Activated T-cell treated with anti-CD3 and anti-CD28 coated beads for 48 hours (primary cell): ENCODE measurements at regions not wholly inside any gene's neighbourhood (a gene's known extent, or its start where the extent isn't known, plus 50 kb on each side); places are given as distances from the start of the nearest gene placed in this dataset.
"Not testable (repeated sequence)": the region's sequence is repeated elsewhere in the genome, so short reads cannot be mapped to it uniquely, and the experiment has no call there.

Experiments used
- DNase-seq: peaks from one replicate; pipeline ENCODE4 v3.0.0-alpha.2; 2020; ENCODE audit warnings: low read depth

DNA sequence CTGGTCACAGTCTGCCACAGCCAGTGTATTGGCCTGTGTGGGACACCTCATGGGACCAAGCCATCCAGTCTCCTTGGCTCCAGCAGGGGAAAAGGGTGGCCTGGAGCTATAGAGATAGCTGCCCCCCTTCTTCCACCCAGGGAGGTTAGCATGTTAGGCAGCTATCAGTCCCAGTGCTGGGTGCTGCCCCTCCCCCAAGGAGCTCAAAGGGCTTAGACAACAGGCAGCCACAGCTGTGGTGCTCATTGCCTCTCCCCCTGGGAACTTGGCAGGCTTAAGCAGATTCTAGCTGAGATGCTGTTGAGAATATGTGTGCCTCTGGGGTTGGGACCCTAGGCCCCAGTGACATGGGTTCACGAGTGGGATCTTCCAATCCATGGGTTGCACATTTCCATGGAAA, 226.0 kb upstream of the PTGER4 start:
- no peak for DNase-seq

DNA sequence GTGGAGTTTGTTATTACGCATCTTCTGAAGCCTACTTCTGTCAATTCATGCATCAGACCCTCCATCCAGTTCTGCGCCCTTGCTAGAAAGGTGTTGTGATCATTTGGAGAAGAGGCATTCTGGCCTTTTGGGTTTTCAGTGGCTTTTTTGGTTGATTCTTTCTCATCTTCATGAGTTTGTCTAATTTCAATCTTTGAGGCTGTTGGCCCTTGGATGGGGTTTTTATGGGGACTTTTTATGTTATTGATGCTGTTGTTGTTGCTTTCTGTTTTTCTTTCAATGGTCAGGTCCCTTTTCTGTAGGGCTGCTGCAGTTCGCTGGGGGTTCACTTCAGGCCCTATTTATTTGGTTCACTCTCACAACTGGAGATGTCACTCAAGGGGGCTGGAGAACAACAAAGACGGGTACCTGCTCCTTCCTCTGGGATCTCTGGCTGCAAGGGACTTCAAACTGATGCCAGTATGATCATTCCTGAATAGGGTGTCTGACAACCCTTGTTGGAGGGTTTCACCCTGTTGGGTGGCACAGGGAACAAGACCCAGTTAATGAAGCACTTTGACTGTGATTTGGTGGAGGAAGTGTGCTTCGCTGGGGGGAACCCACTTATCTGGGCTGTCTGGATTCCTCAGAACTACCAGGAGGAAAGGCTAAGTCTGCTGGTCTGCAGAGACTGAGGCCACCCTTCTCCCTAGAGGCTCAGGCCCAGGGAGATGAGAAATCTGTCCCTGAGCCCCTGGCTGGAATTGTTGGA, 226.7 kb upstream of the PTGER4 start:
- no peak for DNase-seq

DNA sequence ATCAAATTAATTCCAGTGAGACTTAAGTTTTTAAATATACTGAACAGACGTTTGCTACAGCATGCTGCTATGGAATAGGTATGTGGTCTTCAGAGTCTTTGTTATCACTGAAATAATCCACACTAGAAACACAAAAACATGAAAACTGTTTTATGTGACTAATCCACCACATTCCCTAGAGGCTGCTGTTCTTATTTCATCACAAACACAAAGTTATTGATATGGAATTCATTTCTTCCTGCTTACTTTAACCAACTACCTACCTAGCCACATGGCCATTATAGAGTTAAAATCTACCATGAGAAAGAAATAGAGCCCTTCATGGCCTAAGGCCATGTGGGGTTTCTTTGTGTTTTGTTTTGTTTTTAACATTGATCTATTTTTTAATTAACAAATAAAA, 232.3 kb upstream of the PTGER4 start:
- DNase-seq = no peak

DNA sequence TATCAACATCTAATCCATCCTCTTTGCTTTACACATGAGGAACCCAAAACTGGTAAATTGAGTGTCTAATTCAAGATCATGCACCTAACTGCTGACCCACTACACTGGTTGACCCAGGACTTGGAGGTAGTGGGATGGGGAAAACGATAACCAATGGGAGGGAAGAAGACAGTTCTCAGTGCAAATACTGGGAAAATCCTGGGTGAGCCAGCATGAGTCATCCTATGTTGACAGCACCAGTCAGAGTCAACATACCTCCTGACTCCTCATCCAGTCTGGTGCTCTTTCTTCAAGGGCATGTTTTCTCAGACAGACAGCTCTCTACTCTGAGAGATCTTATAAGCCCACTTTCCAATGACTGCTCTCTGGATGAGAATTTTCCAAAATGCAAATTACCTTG, 232.8 kb upstream of the PTGER4 start:
- no peak for DNase-seq

DNA sequence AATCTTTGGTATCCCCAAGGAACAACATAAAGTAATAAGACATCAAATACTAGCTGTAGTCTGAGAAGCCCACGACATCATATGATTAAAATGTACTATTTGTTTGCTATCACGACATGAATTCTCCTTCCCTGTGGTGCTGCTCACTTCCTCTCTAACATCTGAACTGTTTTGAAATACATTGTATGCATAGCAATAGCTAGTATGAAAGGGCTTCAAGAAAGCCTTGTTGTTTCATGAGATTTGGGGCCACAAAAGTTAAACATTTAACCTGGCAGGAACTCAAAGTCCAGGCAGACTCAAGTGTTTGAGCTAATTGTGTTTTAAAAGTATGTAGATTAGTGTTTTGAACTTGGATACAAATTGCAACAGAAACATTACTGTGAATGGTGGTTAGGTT, 237.4 kb upstream of the PTGER4 start:
- no peak for DNase-seq

DNA sequence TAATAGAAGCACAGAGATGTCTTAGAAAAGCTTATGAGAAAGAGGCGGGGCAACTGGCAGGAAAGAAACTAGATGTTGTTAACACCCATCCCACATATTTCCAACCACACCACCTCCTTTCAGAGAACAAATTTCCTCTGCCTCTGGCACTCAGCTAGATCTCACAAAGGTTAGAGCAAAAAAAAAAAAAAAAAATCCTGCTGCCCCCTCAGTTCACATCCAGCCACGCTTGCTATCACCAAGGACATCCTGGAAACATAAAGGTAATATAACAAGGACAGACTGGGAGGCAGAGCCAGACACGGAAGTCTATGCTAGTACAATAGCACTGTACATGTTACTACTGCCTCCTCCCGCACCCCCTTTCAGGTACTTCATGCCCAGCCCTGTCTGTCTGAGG, 238.0 kb upstream of the PTGER4 start:
- DNase-seq = no peak

DNA sequence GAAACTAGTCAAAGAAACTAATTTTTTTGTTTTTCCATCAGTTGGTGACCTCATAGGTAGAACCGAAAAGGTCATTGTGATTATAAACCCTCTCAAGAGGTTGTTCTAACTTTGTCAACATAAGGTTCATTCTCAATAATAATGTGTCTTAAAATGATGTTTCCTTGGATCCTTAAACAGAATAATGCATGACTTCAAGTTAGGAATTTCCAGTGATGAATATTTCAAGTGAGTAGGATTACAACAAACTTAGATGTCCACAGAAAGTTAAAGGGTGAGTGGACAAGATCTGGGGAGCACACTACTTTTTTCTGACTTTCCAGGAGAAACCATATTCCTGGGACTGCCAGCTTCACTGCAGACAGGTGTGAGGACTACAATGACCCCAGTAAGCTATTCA, 239.0 kb upstream of the PTGER4 start:
- DNase-seq = no peak

DNA sequence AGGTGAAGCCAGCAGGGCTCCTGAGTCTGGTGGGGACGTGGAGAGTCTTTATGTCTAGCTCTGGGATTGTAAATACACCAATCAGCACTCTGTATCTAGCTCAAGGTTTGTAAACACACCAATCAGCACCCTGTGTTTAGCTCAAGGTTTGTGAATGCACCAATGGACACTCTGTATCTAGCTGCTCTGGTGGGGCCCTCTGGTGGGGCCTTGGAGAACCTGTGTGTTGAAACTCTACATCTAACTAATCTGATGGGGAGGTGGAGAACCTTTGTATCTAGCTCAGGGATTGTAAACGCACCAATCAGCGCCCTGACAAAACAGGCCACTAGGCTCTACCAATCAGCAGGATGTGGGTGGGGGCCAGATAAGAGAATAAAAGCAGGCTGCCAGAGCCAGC, 240.6 kb upstream of the PTGER4 start:
- DNase-seq = not testable (repeated sequence)

DNA sequence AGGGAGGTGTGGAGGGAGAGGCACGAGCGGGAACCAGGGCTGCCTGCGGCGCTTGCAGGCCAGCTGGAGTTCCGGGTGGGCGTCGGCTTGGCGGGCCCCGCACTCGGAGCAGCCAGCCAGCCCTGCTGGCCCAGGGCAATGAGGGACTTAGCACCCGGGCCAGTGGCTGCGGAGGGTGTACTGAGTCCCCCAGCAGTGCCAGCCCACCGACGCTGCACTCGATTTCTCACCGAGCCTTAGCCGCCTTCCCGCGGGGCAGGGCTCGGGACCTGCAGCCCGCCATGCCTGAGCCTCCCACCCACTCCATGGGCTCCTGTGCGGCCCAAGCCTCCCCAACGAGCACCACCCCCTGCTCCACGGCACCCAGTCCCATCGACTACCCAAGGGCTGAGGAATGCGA, 241.1 kb upstream of the PTGER4 start:
- not testable (repeated sequence) for DNase-seq

DNA sequence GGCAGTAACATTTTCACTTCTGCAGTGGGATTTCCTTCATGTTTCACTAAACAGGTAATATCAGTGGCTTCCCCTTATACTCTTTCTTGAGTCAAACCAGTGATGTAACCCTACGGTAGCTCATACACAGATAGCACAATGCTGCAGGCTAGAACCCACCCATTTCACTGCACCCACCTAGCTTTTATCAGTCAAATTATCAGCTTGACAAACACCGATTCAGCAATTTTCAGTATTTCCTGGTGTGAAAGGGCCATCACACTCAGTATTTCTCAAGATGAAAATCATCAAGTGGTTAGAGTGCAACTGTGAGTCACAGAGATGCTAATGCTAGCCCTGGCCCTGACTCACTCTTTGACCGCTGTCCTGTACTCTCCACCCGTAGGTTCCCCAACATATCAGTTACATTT, 242.3 kb upstream of the PTGER4 start:
- DNase-seq = peak; percentile 38

DNA sequence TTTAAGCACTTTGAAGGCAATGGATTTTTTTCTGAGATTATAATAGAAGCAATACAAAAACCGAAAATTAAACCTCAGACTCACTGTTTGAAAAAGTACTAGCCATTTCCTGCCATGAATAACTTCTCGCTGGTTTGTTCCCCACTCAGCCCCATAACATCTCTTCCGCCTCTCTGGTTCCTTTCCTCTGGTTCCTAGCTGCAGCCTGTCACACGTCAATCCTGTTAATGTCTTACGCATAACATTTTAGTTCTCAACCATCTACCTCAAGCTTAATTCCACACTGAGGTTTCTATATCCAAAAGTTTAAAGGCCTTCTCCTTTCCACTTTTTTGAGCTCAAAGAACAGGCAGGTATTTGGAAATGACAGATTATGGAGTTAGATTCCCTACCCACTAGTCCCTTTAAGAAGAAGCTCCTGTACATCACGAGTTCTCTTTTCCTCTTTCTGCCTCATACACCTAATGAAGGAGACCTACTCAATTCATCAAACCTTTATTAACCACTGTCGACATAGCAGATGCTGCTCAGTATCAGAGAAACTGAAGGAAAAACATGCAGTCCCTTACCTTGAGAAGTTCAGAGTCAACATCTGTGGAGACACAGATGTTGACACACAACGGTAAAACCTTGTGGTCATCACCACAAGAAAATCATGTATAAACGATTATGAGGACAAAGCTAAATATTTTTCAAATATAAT, 243.0 kb upstream of the PTGER4 start:
- DNase-seq = no peak

DNA sequence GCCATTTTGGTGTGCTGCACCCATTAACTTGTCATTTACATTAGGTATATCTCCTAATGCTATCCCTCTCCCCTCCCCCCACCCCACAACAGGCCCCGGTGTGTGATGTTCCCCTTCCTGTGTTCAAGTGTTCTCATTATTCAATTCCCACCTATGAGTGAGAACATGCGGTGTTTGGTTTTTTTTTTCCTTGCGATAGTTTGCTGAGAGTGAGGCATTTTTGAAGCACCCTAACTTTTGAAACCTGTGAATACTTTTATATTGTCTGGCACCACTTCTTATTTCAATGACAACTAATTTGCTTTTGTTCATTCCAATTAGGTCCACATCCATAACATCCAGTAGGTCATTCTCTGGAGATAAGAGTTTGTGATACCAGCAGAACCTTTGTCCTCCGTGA, 244.0 kb upstream of the PTGER4 start:
- DNase-seq = not testable (repeated sequence)

DNA sequence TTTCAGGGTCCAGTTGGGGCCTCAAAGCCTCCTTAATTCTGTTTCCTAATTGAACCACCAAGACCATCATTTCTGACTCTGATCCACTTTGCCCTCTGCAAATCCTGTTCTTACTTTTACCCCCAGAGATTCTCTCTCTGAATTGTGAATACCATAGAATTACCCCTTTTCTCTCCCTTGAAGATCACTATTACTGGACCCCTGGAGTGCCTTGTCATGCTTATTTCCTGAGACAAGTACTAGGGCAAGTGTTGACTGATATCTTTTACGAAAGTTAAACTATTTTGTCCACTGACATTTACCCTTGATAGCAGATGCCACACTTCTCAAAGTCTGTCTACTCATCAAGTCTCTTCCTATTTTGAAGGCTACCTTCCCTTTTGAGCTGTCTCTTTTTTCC, 246.9 kb upstream of the PTGER4 start:
- DNase-seq = no peak

DNA sequence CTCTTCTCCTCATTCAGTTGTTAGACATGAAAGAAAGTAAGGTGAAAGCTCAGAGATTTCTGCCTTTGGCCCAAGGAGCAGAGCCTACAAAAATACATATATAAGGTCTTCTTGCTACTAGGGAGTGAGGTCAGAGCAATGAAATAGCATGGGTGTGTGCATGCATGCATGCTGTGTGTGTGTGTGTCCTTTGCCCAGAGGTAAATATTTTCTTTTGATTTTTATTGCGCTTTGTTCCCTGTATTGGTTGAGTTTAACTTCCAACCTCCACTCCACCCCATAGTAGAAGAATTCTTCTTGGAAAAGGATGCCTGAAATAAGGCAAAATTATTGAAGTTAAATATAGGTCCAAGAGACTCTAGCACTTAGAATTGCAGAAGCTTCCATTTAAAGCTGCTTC, 248.0 kb upstream of the PTGER4 start:
- no peak for DNase-seq

DNA sequence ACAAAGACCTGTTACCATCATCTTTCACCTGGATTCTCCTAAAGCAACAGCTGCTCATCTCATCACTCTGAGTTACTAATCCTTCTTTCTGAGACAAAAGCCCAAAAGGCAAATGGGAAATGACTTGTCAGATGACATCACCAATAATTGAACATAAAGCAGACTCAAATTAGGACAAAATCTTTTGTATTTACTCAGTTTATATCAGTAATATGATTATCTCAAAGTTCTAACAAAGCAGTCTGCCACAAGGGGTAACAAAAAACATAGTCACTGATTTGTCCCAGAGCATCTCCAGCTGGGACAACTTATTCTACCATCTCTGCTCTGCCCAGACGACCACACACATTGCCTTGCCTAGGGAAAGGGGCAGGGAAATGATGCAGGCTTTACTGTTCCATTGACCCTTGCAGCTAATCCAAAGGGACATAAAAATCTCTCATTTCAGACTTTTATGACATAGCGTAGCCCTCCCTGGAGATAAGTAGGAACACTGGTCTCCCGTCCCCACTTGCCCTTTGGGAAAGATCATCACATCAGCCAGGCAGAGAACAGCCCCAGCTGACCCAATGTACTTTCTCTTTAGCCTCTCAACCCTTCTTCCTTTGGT, 249.5 kb upstream of the PTGER4 start:
- DNase-seq = no peak

DNA sequence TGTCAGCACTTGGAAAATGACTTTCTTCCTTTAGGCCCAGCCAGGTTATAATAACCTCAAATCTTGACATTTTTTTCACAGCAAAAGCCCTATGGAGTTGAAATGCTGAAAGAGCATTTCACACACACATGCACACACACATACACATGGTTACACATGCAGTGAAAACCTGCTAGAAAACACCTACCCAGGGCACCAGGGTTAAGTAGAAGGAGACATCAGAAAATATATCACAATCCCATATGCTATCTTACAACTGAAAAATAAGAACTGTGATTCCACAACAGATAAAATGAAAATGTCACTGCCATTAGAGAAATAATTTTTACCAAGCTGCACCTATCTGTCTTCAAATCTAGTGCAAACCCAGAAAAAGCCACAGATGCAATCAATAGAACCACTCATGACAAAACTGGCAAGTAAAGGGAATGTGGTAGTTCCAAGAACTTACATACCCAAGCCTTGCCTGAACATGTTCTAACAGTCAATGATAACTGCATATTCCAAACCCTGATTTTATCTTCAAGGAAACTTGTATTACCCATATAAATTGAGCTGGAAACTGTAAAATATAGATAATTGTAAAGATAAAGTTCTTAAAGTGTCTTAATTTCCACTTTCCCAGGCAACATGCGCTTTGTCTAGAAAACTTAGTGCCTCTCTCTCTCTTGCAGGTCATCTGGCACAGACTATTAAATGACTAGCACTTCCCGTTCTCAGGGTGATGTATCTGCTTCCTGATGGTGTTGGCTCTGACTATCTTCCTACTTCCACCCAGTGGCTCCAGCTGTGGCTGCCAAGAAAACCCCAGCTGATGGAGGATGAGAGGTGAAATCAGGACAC, 250.2 kb upstream of the PTGER4 start:
- DNase-seq = no peak

DNA sequence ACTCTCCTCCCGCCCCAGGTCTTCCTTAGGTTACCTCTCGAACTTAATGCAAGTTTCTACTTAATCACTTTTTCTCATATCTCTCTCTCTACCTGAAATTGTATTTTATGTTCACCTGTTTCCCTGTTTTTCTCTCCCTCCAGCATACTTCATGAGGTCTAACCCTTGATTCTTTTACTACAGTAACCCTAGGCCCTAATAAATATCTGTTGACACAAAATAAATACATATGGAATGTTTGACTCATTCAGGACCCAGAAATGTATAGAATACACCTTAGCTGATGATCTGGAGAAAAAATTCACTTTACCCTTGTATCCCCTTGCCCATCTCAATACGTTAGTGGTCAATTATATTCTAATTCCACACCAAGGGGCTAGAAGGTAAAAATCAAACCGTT, 250.9 kb upstream of the PTGER4 start:
- no peak for DNase-seq

DNA sequence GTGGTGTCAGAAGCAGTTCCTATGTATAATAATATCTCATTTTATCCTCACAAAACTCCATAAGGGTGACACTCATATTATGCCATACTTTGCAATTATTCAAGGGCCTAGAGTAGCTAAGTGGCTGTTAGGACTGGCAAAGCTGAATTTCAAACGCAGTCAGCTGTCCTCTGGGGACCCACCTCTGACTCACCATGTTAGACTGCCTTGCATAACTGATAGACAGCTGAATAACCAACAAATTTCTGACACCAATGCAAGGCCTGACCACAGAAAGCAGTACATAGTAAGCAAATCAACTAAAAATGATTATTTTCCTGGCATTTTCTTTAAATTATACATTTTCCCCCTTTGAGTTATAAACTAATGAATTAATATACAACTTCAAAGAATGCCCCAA, 251.6 kb upstream of the PTGER4 start:
- no peak for DNase-seq

DNA sequence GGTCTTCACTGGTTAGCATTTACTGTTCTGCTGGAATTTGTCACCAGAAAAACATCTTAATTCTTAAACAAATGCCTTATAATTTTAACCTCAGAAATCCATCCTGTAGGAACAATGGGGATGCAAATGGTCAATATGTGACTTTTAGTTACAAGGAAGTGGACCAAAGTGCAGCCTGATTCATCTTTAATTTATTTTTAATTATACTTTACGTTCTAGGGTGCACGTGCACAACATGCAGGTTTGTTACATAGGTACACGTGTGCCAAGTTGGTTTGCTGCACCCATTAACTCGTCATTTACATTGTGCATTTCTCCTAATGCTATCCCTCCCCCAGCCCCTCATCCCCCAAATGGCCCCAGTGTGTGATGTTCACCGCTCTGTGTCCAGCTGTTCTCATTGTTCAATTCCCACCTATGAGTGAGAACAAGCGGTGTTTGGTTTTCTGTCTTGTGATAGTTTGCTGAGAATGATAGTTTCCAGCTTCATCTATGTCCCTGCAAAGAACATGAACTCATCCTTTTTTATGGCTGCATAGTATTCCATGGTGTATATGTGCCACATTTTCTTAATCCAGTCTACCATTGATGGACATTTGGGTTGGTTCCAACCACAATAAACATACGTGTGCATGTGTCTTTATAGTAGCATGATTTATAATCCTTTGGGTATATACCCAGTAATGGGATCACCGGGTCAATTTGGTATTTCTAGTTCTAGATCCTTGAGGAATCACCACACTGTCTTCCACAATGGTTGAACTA, 262.5 kb upstream of the PTGER4 start:
- DNase-seq = not testable (repeated sequence)

DNA sequence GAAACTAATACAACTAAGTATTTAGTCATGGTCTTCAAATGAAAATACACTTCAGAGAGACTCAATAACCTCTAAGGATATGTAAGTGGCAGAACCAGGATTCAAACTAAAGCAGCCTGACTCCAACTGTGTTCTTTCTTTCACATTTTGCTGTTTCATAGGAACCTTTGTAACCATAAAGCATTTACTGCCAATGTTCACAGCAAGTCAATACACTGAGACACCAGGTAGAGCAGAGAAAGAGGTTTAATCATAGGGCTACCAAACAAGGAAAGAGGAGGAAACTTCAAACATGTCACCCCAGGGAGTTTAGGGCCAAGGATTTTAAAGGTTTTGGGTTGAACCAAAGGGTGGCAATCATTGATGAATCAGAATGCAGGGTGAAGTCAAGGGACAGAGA, 263.1 kb upstream of the PTGER4 start:
- no peak for DNase-seq

DNA sequence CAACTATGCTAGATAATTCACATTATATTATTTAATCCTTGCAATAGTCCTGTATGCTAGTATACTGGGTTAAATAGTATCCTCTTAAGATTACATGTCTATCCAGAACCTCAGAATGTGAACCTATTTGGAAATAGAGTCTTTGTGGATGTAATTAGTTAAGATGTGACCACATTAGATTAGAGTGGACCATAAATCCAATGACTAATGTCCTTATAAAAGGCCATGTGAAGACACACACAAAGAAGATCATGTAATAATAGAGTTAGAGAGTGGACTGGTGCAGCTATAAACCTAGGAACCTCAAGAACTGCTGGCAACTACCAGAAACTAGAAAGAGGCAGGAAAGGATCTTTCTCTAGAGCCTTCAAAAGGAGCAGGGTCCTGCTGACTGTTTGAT, 263.6 kb upstream of the PTGER4 start:
- DNase-seq = no peak

DNA sequence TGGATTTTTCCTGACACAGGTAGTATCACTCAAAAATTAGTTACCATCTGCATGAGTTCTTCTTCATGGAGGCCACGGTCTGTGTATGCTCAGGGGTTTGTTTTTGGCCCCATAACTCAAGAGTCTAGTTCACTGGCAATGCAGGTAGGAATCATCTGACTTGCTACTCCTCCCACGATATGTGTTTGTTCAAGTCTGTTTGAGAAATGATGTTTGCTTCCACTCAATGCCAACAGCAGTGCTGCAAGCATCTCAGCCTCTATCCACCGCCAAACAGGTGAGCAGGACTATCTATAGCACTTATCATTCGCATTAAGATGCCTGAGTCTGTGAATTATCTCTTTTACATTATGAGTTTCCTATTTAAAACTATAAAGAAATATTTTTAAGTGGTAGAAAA, 264.8 kb upstream of the PTGER4 start:
- DNase-seq = no peak
